DMS79 treated with DMSO at 0.1 percent for 48 hours (cell line): ENCODE measurements at regions not wholly inside any gene's neighbourhood (a gene's known extent, or its start where the extent isn't known, plus 50 kb on each side); places are given as distances from the start of the nearest gene placed in this dataset.
"Not testable (repeated sequence)": the region's sequence is repeated elsewhere in the genome, so short reads cannot be mapped to it uniquely, and the experiment has no call there.

ENCODE experiments used
- DNase-seq: peaks from one replicate; lab custom pipeline; 2025; lab: John Stamatoyannopoulos, UW

DNA sequence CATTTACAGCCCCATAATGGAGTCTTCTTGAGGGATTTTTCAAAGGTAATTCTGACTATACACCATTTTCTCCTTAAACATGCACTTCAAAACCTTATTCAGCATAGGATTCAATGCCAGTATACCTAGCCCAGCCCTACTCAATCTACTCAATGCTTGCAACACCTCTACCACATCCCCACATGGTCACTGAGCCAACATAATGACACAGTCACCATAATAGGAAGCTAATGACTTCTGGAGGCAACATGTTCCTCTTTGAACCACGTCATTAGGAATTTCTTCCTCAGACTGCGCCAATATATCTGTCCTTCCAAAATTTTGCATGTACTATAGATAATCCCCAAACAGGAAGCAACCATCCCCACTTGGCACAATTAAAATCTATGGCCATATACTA, 153.9 kb upstream of the SETMAR start:
- no peak for DNase-seq

- DNase-seq = no peak
Observed at GRCh38 chr3:4150816-4151215, 152.4 kb upstream of the SETMAR start.

DNA sequence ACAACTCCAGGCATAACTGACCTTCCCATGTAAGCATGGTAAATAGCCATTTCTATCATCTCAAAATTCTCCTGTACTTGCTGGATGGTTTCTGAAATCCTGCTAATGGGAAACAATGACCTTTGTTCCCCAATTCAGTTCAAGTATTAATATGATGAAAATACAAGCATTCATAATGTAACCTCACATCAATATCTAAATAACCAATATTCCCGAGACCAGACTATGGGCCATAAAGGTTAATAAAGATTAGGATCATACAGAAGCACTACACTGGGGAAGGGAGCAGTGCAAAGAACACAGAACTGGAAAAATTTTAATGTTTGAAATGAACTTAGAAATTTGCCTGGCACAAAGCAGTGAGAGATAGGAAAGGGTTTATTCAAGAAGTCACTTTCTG, 151.3 kb upstream of the SETMAR start:
- DNase-seq = no peak

GRCh38 chr3:4153771-4154170, 149.4 kb upstream of the SETMAR start:
- DNase-seq = no peak

- no peak for DNase-seq
Observed at GRCh38 chr3:4158329-4158728, 144.8 kb upstream of the SETMAR start.

DNA sequence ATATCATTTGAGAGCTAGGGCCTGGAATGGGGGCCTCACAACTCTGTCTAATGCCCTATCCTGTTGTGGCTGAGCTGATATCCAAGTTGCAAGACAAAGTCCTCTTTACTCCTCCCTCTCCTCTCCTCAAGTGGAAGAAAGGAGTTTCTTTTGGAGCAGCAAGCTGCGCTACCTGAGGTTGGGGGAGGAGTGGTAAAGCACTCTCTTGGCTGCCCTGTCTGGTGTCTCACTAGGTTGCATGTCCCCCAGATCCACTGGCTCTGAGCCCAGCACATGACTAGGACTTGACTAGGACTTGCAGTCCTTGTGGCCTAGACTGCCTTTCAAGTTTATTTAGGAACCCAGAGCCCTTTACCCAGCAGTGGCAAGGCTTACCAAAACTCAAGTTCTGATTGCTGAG, 141.1 kb upstream of the SETMAR start:
- DNase-seq = no peak

GRCh38 chr3:4163011-4163410, 140.2 kb upstream of the SETMAR start:
- DNase-seq = no peak

DNA sequence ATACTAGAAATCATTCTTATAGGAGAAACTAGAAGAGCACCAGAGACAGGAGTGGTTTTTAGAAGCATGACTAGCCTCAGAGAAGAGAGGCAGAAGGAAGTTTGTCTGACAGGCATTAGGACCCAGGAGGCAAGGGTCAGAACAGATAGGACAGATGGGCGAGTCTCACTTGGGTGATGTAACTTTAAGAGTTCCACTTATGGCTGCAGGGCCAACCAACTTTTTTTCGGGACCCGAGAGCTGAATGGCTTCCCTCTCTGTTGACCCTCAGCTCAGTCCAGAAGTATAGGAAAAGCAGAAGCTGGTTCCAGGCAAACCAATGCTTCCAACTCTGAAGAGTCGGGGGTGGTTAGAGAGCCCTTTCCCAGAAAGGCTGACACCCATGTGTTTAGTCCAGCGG, 136.6 kb upstream of the SETMAR start:
- no peak for DNase-seq

GRCh38 chr3:4167230-4167629, 135.9 kb upstream of the SETMAR start:
- not testable (repeated sequence) for DNase-seq

DNA sequence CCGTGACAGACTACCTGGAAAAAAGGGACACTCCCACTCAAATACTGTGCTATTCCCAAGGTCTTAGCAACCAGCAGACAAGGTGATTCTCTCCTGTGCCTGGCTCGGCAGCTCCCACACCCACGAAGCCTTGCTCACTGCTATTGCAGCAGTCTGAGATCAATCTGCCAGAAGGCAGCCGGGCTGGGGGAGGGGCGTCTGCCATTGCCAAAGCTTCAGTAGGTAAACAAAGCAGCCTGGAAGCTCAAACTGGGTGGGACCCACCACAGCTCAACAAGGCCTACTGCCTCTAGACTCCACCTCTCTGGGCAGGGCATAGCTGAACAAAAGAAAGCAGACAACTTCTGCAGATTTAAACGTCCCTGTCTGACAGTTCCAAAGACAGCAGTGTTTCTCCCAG, 128.4 kb upstream of the SETMAR start:
- DNase-seq = no peak

DNA sequence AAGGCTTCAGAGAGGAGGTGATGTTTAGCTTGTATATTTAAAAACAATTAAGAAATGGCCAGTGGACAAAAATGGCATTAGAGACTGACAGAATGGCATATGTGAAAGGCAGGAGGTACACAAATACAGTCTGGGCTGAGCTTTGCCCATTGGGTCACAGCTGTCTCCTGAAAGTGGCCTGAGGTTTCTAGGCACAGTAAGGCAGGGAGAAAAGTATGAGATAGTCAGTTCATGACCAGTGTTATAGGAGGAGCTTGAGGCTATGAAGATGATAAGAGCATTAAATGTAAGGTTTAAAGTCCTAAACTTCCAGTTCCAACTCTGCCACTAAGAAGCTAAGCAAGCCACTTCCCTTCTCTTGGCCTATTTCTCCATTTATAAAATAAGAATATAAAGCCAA, 111.2 kb upstream of the SETMAR start:
- DNase-seq = no peak

GRCh38 chr3:4195006-4195405, 108.2 kb upstream of the SETMAR start:
- DNase-seq = no peak

GRCh38 chr3:4196506-4197147, 106.5 kb upstream of the SETMAR start:
- DNase-seq = no peak

- no peak for DNase-seq
Observed at GRCh38 chr3:4197670-4198069, 105.5 kb upstream of the SETMAR start.

DNA sequence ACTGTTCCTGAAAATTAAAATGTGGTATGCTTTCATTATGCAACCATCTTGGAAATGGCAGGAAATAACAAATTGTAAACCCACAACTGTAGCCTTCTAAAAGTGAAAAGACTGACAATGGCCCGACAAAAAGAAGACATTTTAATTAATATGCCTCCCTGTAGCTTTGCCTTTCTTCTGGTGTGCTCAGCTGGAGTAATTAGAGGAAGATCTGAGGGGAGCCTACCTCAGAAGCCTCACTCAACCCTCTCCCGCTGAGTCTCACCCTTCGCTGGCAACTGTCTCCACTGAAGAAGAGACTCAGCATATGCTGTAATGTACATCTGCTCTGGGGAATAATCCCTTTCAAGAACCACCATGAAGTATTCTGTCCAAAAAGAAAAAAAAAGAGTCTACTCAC, 104.7 kb upstream of the SETMAR start:
- no peak for DNase-seq

GRCh38 chr3:4204776-4205175, 98.4 kb upstream of the SETMAR start:
- not testable (repeated sequence) for DNase-seq

DNA sequence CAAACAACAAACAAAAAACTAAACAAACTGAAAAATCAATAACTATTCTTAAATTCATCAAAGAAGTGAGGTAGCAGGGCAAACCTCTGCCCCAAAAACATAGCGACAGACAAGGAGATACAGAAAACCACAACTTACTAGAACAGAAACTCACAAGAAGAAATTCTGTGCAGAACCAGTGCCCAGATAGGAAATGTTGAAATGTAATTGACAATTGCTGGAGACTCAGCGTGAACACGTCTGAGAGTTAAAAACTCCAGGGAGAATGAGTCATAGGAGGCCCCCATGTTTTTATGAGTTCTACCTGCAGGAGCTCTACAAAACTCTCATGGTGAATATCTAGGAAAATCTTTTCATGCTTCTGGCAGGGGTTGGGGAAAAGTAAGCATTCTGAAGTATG, 95.5 kb upstream of the SETMAR start:
- no peak for DNase-seq

DNA sequence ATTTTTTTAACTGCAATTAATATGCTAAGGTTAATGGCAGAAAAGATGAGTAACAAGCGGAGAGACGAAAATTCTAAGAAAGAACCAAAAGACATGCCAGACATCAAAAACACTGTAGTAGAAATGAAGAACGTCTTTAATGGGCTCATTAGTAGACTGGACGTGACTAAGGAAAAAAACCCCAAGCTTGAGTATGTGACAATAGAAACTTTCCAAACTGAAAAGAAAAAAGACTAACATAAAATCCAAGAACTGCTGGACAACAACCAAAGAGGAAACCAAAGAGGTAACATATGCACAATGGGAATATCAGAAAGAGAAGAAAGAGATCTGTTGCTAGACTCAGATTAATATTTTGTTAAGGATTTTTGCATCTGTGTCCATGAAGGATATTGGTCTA, 94.6 kb upstream of the SETMAR start:
- DNase-seq = no peak

GRCh38 chr3:4211610-4212009, 91.6 kb upstream of the SETMAR start:
- no peak for DNase-seq

DNA sequence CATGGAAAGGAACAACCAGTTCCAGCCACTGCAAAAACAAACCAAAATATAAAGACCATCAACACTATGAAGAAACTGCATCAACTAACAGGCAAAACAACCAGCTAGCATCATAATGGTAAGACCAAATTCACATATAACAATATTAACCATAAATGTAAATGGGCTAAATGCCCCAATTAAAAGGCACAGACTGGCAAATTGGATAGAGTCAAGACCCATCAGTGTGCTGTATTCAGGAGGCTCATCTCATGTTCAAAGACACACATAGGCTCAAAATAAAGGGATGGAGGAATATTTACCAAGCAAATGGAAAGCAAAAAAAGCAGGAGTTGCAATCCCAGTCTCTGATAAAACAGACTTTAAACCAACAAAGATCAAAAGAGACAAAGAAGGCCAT, 89.7 kb upstream of the SETMAR start:
- not testable (repeated sequence) for DNase-seq

DNA sequence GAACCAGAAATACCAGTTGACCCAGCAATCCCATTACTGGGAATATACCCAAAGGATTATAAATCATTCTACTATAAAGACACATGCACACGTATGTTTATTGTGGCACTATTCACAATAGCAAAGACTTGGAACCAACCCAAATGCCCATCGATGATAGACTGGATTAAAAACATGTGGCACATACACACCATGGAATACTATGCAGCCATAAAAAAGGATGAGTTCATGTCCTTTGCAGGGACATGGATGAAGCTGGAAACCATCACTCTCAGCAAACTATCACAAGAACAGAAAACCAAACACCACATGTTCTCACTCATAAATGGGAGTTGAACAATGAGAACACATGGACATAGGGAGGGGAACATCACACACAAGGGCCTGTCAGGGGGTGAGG, 86.2 kb upstream of the SETMAR start:
- not testable (repeated sequence) for DNase-seq

- no peak for DNase-seq
Observed at GRCh38 chr3:4218456-4219226, 84.5 kb upstream of the SETMAR start.

- no peak for DNase-seq
Observed at GRCh38 chr3:4219227-4219568, 84.0 kb upstream of the SETMAR start.

GRCh38 chr3:4220065-4220464, 83.1 kb upstream of the SETMAR start:
- DNase-seq = no peak
